ENCODE measurements at regions not wholly inside any gene's neighbourhood (a gene's known extent, or its start where the extent isn't known, plus 50 kb on each side); places are given as distances from the start of the nearest gene placed in this dataset.

DNA sequence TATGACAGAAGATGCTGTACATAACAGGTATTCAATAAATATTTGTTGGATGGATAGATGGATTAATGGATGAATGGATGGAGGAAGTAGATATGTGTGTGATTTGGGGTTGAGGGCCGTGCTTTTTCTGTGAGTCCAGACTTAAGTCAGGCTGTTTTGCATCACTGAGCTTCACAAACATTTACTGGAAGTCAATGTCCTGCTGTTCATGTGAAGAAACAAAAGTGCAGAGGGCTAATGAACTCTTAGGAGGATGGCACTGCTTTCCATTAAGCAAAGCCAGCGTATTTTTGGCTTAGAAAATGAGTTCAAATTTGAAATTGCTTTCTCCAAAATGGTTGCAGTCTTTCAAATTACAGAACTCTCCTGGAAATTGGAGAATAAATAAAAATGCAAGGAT, 260.6 kb upstream of the SASH1 start:
- CTCF ChIA-PET, result no interaction called here
- H3K27me3 Mint-ChIP-seq, result peaks cover 44% of the 10 kb centered on the region

GRCh38 chr6:148082696-148083095, 259.9 kb upstream of the SASH1 start:
- POLR2A ChIA-PET, result no interaction called here
- TF ChIP-seq CTCF (IDR thresholded peaks at IDR 0.05), result no peak

More for the DNA sequence above, 260.6 kb upstream of the SASH1 start:
- no peak overlapping the region for H3K4me3 Mint-ChIP-seq
- no peak overlapping the region for H3K4me3 ChIP-seq (ENCODE audit: low read length)
- TF ChIP-seq CTCF (IDR thresholded peaks at IDR 0.05), result no peak
- H3K9me3 Mint-ChIP-seq, result no peaks in the 10 kb centered on the region
- no peaks in the 10 kb centered on the region for H3K27me3 ChIP-seq (ENCODE audit: control insufficient read depth in 1 of 2, insufficient read depth in 2 of 2, low read length in 2 of 2)
- H3K36me3 Mint-ChIP-seq (ENCODE audit: low read depth), result no peaks in the 10 kb centered on the region
- no peak overlapping the region for H3K27ac Mint-ChIP-seq
- H3K4me1 Mint-ChIP-seq (ENCODE audit: low read depth), result no peaks in the 10 kb centered on the region
- H3K36me3 ChIP-seq (ENCODE audit: insufficient read depth, low read length), result no peaks in the 10 kb centered on the region
- intact Hi-C loops (cut with DNase I, micrococcal nuclease), result no loop called here
- no peaks in the 10 kb centered on the region for H3K4me1 ChIP-seq (ENCODE audit: insufficient read depth, low read length)
- no peaks in the 10 kb centered on the region for H3K9me3 ChIP-seq (ENCODE audit: control insufficient read depth in 1 of 2, insufficient read depth in 1 of 2, low read length in 2 of 2)
- POLR2A ChIA-PET, result no interaction called here
- ATAC-seq (ENCODE audit: poor library complexity) (no peak), DNase-seq (no peak)
- no peak overlapping the region for H3K27ac ChIP-seq (ENCODE audit: low read depth in 1 of 2, low read length in 2 of 2)

DNA sequence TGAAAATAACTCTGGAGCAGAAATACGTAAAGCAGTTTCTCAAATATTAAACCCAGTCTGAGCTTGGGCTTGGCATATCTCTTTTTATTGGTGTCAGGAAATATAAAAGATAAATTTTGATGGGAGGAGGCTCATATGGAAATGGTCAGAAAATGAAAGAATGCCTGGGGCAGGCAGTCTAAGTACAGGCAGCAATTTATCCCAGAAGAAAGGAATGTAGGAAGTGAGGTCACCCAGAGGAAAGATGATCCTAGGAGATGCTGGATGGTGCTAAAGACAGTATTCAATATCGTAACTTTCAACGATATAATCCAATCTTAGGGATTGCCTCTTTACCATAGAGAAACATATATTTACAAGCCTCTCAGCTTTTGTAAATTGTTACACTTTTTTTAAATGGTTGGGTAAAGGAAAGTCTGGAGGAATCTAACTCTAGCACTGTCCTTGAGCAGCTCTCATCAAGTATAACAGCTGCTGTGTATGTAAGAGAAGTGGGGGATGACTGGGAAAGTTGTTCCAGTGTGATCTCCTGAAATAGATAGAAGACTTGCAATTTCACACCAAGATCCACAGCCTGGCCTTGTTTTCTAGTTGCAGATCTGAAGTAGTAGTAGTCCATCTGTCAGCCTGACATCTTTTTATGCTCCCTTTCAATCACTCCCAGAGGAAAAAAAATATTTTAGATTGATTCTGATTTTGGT, 256.9 kb upstream of the SASH1 start:
- no peaks in the 10 kb centered on the region for H3K36me3 Mint-ChIP-seq (ENCODE audit: low read depth)

More at GRCh38 chr6:148082696-148083095, 259.9 kb upstream of the SASH1 start:
- Histone ChIP-seq H3K27ac (ENCODE audit: low read depth in 1 of 2, low read length in 2 of 2) (no peak overlapping the region), H3K4me3 (ENCODE audit: low read length) (no peak overlapping the region), H3K9me3 (ENCODE audit: control insufficient read depth in 1 of 2, insufficient read depth in 1 of 2, low read length in 2 of 2) (no peaks in the 10 kb centered on the region), H3K4me1 (ENCODE audit: insufficient read depth, low read length) (no peaks in the 10 kb centered on the region), H3K27me3 (ENCODE audit: control insufficient read depth in 1 of 2, insufficient read depth in 2 of 2, low read length in 2 of 2) (no peaks in the 10 kb centered on the region), H3K36me3 (ENCODE audit: insufficient read depth, low read length) (no peaks in the 10 kb centered on the region)
- Mint-ChIP-seq H3K4me1 (ENCODE audit: low read depth) (no peaks in the 10 kb centered on the region), H3K36me3 (ENCODE audit: low read depth) (no peaks in the 10 kb centered on the region), H3K27ac (no peak overlapping the region), H3K27me3 (peaks cover 39% of the 10 kb centered on the region), H3K9me3 (no peaks in the 10 kb centered on the region), H3K4me3 (no peak overlapping the region)
- intact Hi-C loops (cut with DNase I, micrococcal nuclease), result no loop called here
- CTCF ChIA-PET, result no interaction called here
- ATAC-seq (ENCODE audit: poor library complexity) (no peak), DNase-seq (no peak)

More for the DNA sequence above, 256.9 kb upstream of the SASH1 start:
- CTCF ChIA-PET, result no interaction called here
- peaks cover 4% of the 10 kb centered on the region for H3K9me3 Mint-ChIP-seq
- Histone ChIP-seq H3K36me3 (ENCODE audit: insufficient read depth, low read length) (no peaks in the 10 kb centered on the region), H3K4me3 (ENCODE audit: low read length) (no peak overlapping the region), H3K27ac (ENCODE audit: low read depth in 1 of 2, low read length in 2 of 2) (no peak overlapping the region), H3K4me1 (ENCODE audit: insufficient read depth, low read length) (no peaks in the 10 kb centered on the region), H3K27me3 (ENCODE audit: control insufficient read depth in 1 of 2, insufficient read depth in 2 of 2, low read length in 2 of 2) (no peaks in the 10 kb centered on the region), H3K9me3 (ENCODE audit: control insufficient read depth in 1 of 2, insufficient read depth in 1 of 2, low read length in 2 of 2) (peaks cover 0 to 10% of the 10 kb centered on the region in 2 experiments)
- H3K27me3 Mint-ChIP-seq, result peaks cover 16% of the 10 kb centered on the region
- DNase-seq (no peak), ATAC-seq (ENCODE audit: poor library complexity) (no peak)
- POLR2A ChIA-PET, result no interaction called here
- no peak for TF ChIP-seq CTCF (IDR thresholded peaks at IDR 0.05)
- no peaks in the 10 kb centered on the region for H3K4me1 Mint-ChIP-seq (ENCODE audit: low read depth)
- intact Hi-C loops (cut with DNase I, micrococcal nuclease), result no loop called here
- no peak overlapping the region for H3K4me3 Mint-ChIP-seq
- no peak overlapping the region for H3K27ac Mint-ChIP-seq

Data from CD4-positive, alpha-beta T cell (primary cell).